Stimulated activated CD8-positive, alpha-beta memory T cell treated with anti-CD3 and anti-CD28 coated beads, Interleukin-7, amount 100 ng/mL, for 24 hours (primary cell): ENCODE measurements at regions not wholly inside any gene's neighbourhood (a gene's known extent, or its start where the extent isn't known, plus 50 kb on each side); places are given as distances from the start of the nearest gene placed in this dataset.
"Not testable (repeated sequence)": the region's sequence is repeated elsewhere in the genome, so short reads cannot be mapped to it uniquely, and the experiment has no call there.

Experiments used
- DNase-seq: peaks from one replicate; pipeline ENCODE4 v3.0.0-alpha.2; 2020; ENCODE audit warnings: low read depth

DNA sequence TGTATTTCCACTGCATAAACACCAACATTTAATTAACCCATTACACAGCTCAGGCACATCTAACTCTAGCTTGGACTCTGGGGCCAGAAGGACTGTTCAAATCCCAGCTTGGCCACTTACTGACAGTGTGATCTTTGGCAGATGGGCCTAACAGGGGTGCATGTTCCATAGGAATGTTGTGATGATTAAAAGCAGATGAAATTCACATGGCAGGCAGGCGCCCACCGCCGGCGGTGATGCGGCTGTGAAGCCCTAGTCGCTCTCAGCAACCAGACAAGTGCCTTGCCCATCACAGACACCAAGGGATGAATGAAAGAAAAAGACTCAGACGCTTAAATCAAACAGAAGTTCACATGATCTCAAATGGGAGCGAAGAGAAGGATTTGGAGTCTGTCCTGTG lies 84.6 kb upstream of the WSB1 start:
- DNase-seq: no peak

DNA sequence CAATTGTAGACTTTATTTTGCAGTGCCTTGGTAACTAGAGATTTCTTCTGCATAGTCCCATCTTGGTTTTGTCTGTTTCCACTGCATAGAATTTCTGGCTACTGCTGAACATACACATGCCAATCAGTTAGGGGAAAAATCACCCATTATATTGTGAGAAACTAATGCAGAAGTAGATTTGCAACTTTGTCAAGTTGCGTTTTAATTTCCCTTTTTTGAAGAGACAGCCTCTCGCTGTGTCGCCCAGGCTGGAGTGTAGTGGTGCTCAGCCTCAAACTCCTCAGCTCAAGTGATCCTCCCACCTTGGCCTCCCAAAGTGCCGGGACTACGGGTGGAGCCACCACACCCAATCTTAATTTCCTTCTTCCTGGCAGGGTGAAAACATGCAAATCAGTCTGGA lies 83.1 kb upstream of the WSB1 start:
- DNase-seq: not testable (repeated sequence)

DNA sequence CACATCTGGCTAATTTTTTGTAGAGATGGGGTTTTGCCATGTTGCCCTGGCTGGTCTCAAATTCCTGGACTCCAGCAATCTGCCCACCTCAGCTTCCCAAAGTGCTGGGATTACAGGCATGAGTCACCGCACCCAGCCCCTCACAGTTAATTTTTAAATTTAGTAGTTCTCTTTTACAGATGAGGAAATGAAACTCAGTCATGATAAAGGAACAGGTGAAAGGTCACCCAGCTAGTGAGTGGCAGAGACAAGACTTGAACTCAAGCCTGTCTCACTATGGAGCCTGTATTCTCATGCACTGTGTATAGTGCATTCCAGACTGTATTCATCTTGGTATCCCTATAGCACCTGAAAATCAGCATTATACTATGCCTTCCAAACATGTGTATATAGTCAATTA lies 77.1 kb upstream of the WSB1 start:
- no peak for DNase-seq

DNA sequence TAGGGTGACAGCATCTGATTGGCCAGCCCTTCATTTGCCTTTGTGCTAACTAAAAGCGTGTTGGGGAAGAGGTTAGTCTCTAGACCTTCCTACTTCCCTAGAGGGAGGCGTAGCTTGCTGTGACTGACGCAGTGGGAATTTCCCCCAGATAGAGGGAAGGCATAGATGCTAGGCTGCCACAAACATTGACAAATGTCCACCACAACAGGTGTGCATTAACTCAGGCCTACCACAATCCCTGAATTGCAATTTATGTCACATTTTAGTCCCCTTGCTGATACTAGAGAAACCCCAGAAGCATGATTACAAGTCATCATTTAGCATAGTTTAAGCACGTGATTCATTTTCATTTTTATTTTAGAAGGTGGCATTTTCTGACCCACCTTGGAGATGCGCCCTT lies 76.3 kb upstream of the WSB1 start:
- DNase-seq: no peak

DNA sequence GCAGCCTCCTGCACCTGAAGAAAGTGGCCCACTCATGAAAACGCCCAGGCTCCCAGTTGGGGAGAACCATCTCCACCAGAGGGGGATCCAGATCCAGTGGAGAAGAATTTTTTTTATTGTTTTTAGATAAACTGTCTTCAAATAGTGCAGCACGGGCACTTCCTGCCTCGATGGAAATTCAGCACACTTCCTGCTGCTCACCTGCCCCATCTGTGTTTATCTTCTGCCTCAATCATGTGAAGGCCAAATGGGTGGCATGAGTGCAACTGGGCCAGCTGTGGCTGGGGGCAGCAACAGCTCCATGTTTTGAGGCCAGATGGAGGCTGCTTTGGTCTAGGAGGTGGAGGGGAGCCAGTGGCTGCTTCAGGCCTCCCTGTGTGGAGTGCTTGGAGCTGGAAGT lies 75.9 kb upstream of the WSB1 start:
- DNase-seq: no peak

DNA sequence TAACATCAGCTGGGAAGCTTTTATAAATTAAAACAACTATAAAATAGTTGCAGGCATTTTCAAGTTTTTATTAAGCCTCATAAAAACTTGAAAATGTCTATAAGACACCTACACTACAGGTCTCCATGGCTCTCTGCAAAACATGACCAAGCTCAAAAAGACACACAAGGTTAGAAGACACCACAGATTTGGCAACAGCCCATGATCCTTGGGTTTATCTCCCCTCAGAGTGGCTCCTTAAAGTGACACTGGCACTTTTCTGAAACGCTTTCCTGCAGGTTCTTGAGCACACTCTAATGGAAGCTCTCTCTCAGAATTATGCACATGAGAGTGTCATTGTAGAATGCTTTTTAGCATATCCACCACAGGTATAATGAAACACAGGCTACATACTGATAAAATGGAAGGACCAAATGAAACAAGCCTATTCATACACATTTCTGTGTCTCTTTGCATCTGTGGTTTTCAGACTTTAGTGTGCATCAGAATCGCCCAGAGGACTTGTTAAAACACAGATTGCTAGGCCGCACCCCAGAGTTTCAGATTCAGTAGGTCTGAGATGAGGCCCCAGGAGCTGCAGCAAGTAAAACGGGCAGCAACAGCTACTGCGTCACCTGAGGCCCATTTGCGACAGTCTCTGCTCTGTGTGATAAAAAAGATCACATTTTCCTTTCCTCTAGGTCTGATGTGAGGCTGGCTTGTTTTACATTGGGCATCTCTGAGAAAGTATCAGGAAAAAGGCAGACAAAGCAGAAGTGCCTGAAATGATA lies 75.0 kb upstream of the WSB1 start:
- DNase-seq: no peak

DNA sequence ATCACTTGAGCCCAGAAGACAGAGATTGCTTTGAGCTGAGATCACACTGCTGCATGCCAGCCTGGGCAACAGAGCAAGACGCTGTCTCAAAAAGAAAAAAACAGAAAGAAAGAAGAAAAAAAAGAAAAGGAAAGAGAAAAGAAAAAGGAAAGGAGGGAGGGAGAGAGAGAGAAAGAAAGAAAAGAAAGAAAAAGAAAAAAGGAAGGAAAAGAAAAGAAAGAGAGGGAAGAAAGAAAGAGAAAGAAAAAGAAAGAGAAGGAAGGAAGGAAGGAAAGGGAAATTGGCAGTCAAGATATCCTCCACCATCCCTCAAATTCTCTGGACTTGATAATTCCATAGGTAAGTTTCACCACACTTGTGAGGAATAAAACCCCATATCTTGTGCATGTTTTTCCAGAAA lies 71.4 kb upstream of the WSB1 start:
- no peak for DNase-seq

DNA sequence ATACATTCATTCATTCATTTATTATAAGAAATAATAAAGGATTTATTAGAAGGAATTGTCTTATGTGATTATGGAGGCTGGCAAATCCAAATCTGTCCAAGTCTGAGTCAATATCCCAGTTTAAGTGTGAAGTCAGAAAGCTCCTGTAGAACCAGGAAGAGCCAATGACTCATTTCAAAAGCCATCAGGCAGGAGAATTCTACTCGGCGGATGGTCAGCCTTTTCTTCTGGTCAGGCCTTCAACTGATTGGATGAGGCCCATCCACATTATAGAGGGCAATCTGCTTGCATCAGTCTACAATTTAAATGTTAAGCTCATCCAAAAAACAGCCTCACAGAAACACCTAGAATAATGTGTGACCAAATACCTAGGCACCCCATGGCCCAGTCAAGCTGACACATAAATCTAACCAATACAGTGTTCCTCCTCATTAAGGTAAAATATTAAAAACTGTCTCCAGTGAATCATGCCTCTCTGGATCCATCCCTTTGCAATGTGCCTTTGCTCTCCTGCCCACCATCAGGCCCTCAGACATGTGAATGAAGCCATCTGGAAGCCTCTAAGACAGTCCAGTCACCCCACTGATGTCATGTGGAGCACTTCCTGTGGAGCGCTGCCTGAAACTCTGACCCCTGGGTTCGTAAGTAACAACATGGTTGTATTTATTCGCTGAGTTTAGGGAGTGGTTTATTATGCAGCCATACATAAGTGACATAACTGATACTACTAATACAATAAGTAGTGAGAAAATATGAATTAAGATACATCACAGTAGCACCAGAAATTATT lies 69.2 kb upstream of the WSB1 start:
- DNase-seq: no peak

DNA sequence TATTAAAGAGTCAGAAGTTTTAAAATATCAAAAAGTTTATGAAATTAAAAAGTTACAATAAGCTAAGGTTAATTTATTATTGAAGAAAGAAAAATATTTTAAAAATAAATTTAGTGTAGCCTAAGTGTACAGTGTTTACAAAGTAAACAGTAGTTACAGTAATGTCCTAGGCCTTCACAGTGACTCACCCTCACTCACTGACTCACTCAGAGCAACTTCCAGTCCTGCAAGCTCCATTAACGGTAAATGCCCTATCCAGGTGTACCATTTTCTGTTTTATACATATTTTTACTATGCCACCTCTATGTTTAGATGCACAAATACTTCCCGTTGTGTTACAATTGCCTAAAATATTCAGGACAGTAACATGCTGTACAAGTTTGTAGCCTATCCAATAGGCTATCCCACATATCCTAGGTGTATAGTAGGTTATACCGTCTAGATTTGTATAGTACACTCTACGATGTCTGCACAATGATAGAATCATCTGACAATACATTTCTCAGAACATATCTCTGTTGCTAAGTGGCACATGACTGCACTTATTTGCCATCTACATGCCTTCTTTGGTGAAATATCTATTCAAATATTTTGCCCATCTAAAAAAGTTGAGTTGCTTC lies 67.2 kb upstream of the WSB1 start:
- no peak for DNase-seq

DNA sequence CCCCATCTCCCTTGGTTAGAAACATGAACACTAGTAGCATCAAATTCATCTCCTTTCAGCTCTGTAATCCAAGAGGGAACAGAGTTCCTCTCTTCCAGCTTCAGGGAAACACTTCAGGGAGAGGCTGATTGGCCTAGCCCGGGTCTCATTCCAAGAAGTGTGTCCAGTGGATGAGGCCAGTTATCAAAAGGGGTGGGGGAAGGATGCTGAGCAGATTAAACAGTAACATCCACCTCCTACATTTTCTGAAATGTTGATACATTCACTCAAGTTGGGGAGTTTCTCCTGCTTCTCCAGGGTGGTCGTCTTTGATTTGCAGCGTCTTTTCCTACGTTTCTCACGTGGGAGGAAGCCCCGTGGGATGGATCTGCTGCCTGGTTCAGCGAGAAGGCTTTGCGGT lies 62.9 kb upstream of the WSB1 start:
- no peak for DNase-seq

DNA sequence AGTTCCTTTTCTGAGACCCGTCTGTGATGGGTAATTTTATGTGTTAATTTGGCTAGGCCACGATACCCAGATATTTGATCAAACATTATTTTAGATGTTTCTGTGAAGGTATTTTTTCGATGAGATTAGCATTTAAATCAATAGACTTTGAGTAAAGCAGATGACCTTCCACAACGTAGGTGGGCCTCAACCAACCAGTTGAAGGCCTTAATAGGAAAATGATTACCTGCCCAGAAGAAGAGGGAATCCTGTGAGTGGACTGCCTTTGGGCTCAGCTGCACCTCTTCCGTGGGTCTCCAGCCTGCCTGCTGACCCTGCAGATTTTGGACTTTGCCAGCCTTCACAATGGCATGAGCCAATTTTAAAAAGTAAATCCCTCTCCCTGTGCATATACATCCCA lies 61.6 kb upstream of the WSB1 start:
- no peak for DNase-seq

DNA sequence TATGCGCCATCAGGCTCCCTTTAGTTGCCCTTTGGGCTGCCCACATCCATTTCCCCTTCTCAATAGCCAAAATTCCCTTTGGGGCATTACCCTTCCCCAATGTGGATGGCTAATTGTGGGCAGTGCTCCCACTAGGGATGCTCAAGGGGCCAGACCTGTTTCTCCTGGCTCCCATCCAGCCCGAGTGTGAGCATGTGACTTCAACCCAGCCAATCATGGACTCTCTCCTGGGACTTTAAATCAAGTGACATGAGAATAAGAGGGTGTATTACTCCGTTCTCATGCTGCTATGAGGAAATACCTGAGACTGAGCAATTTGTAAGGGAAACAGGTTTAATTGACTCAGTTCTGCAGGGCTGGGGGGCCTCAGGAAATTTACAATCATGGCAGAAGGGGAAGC lies 60.9 kb upstream of the WSB1 start:
- no peak for DNase-seq

DNA sequence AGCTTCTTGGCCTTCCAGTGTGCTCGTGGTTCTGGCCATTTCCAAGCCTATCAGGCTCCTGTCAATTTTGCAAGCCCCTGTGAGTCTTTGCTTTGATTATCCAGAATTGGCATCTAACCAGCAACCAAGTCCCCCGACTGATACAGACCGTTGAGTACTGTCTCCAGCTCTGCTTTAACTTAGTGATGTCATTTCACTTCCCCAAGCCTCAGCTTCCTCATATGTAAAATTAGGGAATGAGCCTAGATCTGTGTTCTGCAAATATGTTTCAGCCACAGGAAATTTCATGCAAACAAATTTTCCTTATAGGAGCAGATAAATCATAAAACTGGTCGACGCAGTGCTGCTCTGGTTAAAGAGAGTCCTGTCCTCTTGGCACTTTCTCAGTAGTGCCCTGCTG lies 60.1 kb upstream of the WSB1 start:
- DNase-seq: no peak

DNA sequence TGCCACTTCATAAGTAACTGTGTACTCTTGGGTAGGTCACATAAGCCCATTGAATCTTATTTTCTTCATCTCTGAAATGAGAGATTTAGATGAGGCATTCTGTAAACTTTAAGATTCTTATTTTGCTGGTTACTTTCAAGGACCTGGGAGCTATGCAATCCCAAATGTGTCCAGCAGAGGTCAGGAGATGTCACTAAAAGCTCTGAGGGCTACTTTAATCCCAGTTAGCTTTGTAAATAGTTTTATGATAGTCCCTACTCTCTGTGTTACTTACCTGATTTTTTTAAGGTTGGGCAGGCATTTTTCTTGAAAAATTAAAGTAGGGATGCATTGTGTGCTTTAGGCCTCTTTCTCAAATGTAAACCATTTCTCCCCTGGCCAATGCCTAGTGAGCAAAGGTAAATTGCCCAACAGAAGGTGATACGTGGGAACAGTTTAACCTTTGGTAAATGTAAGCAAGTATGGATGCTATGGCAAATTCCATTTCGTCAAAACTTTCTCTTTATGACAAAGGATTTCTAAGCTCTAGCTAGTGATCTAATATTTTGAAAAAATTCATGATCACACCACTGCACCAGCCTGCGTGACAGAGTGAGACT lies 57.1 kb upstream of the WSB1 start:
- peak; percentile 66 for DNase-seq

DNA sequence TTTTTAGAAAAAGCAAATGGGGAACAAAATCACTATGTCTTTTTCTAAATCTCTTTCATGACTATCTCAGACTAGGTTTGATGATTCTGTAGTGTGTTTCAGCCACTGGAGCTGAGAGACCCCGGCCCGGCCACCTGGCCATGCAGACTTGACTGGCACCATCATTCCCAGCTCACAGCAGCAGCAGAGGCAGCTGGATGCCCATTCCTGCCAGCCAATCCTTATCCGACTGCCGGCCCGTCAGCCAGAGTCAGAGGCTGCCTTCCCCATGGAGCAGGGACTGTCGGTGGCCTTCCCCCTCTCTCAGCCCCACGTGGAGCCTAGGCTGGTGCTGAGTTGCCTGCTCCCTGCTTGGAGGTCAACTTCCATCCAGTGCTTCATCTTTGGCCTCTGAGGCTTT lies 56.0 kb upstream of the WSB1 start:
- no peak for DNase-seq

DNA sequence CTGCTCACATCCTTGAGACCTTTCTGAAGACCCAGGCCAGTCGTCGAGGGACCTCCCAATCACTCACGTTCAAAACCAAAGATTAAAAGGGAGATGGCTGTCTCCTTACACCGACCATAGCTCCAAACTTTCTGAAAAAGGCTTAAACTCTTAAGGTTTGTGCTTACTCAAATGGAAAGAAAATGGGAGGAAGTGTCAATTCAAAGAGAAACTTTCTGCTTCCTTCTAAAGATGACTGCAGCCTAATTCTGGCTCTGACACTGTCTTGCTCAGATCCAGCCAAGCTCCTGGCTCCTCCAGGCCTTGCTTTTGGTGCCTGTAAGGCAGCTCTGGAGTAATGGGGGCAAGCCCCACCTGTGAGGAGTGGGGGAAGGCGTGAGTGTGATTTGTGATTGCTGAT lies 54.9 kb upstream of the WSB1 start:
- DNase-seq: no peak

DNA sequence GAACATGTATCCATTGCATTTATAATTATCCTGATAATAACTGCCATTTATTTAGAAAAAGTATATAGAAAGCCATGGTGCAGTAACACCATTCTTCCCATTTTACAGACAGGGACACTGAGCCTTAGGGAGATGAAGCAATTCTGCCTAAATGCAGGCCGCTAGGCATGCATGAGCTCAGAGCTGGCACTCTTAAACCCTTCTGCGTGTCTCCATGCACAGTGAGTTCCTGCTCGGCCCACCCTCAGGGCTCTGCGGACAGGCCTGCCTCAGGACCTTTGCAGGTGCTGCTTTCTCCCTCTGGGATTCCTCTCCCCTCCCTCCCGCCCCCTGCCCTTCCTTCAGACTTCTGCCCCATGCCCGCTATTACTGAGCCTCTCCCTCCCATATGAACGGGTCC lies 54.3 kb upstream of the WSB1 start:
- DNase-seq: no peak

DNA sequence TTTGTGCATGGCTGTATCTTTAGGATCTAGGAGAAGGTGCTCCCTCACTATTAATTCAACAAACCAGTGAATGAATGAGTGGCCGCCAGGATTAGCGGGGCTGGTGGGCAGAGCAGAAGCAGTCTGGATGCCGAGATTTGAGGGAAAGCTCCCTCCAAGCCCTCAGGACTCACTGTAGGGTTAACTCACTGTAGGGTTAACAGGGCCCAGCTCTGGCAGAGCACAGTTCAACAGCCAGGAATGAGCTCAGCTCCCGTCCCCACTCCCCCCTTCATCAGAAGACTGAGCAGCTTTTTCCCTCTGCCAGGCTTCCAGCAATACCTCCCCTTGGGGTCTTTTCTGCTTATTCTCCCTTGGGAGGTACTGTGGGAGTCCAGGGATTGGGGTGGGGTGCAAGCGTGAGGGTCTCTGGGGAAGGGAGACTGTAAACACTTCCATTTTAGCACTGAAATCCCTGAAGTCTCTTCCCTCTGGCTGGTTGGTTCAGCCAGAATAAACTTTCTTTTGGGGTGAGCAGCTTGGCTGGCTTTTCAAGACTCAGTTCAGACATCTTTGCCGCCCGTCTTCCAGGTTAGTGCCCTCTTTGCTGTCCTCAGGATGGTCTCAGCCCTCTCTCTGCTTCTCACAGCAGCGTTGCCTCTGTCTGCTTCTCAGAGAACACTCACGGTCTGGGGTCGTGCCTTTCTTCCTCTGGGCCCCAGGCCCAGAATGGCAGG lies 53.7 kb upstream of the WSB1 start:
- DNase-seq: no peak

DNA sequence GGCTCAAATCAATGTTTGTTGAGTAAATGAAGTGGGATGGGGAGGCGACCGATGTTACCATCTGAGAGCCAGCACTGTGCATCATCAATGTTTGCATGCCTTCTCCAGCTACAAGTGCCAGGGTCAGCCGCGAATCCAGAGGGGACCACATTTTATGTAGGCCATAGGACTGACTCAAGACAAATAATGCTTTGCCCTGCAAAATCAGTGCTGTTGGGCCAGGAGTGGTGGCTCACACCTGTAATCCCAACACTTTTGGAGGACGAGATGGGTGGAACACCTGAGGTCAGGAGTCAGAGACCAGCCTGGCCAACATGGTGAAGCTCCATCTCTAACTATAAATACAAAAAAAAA lies 53.1 kb upstream of the WSB1 start:
- DNase-seq: no peak

DNA sequence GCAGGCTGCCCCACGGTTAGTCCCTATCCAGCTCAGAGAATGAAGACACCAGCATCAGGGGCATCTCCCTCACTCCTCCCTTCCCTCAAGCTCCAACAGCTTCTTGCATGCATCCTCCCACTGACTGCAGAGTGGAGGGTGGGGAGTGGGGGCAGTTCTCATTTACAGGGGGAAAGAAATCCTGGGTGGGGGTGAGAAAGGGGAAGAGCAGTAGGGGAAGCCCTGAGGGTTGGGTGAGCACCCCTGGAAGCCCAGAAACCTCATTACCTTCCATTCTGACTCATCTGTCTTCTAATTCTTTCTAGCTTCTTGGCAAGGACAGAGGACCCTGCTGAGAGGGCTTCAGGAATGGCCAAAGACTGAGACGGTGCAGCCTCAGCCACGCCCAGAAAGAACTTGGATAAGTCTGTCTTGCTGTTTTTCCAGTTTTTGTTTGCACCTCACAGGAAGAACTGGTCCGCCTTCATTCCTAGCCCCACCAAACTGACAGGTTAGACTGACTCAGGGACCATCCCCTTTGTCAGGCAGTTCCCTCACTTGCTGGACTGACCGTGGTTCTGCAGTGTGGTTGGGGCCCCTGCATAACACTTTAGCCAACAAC lies 52.5 kb upstream of the WSB1 start:
- DNase-seq: no peak

DNA sequence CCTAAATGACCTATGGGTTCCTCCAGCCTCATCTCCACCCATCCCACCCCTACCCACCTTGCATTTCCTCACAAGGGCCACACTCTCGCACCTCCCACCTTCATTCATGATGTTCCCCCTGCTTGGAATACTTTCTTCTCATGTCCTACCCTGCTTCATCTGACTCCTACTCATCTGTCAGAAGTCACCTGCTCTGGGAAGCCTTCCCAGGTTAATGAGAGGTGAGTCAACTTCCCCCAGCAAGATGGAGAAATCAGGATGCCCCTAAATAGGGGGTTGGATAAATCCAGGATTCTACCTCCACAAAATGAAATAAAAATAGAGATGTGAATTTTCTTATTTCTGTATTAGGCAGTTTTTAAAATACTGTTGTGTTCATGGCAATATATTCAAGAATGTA lies 51.0 kb upstream of the WSB1 start:
- no peak for DNase-seq

DNA sequence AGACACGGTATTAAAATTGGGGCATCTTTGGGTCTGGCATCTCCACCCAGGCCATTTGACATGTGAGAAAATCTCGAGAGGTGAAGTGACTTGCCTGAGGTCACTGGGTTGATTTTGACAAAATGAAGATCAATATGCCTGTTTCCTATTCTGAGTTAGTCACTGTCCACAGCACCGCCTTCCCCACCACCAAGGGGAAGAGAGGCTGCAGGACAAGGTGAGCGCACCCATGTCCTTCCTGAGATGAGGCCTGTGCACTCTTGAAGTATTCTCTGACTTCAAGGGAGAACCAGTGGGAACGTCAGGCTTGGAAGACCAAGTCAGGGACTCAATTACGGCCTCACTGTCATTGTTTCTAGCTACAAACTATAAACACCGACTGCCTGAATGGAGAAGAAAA lies 49.9 kb upstream of the WSB1 start:
- no peak for DNase-seq
